Thymus (tissue), 11 donors: ENCODE measurements at regions not wholly inside any gene's neighbourhood (a gene's known extent, or its start where the extent isn't known, plus 50 kb on each side); places are given as distances from the start of the nearest gene placed in this dataset.

Experiments
- DNase-seq, 9 donors: peaks; one replicate each; pipeline ENCODE4 v3.0.0-alpha.2; 2013; ENCODE audit warnings: low spot score in 9 of 9, low read depth in 6 of 9, missing footprints in 1 of 9
- H3K27ac ChIP-seq, 2 donors: one replicate each; pipeline ENCODE4 v1.5.1; 2013; ENCODE audit warnings: control low read depth in 1 of 2, low read depth in 1 of 2, low read length in 1 of 2, mild to moderate bottlenecking in 1 of 2, moderate library complexity in 1 of 2
- H3K27me3 ChIP-seq, 2 donors: one replicate each; pipeline ENCODE4 v1.5.1; 2013; ENCODE audit warnings: low read length in 1 of 2; ENCODE audit not compliant: control insufficient read depth in 2 of 2, insufficient read depth in 1 of 2
- H3K36me3 ChIP-seq, 2 donors: one replicate each; pipeline ENCODE4 v1.5.1; 2013; ENCODE audit warnings: low read length in 1 of 2, mild to moderate bottlenecking in 1 of 2, moderate library complexity in 1 of 2; ENCODE audit not compliant: control insufficient read depth in 2 of 2, insufficient read depth in 2 of 2
- H3K4me1 ChIP-seq, 2 donors: one replicate each; pipeline ENCODE4 v1.5.1; 2013; ENCODE audit warnings: low read length in 2 of 2; ENCODE audit not compliant: control insufficient read depth in 2 of 2, insufficient read depth in 2 of 2
- H3K4me3 ChIP-seq, 2 donors: one replicate each; pipeline ENCODE4 v1.5.1; 2013; ENCODE audit warnings: low read length in 2 of 2, control low read depth in 1 of 2, mild to moderate bottlenecking in 1 of 2
- H3K9me3 ChIP-seq, 2 donors: one replicate each; pipeline ENCODE4 v1.5.1; 2013; ENCODE audit warnings: low read length in 1 of 2, mild to moderate bottlenecking in 1 of 2; ENCODE audit not compliant: control insufficient read depth in 2 of 2, insufficient read depth in 1 of 2
- WGBS: extraction: QIAGEN DNeasy Blood & Tissue Kit; methylation state at CpG from one replicate; pipeline ENCODE4 v1.1.7; 2013; 5-methylcytosine and 5-hydroxymethylcytosine counted together
- donor health status: healthy.

GRCh38 chr16:76157629-76158028, 119.6 kb upstream of the CNTNAP4 start:
- WGBS, result 85% methylated on average over 5 of the region's 5 CpGs

GRCh38 chr16:76162046-76162445, 115.2 kb upstream of the CNTNAP4 start:
- WGBS, result 88% methylated on average over 3 of the region's 3 CpGs
- Histone ChIP-seq H3K4me3 (no peak overlapping the region), H3K4me1 (no peaks in the 10 kb centered on the region), H3K36me3 (no peaks in the 10 kb centered on the region), H3K27ac (no peak overlapping the region), H3K9me3 (no peaks in the 10 kb centered on the region), H3K27me3 (no peaks in the 10 kb centered on the region)
- DNase-seq, result no peak

More at GRCh38 chr16:76157629-76158028, 119.6 kb upstream of the CNTNAP4 start:
- Histone ChIP-seq H3K27ac (no peak overlapping the region), H3K9me3 (no peaks in the 10 kb centered on the region), H3K4me1 (no peaks in the 10 kb centered on the region), H3K36me3 (no peaks in the 10 kb centered on the region), H3K4me3 (no peak overlapping the region), H3K27me3 (no peaks in the 10 kb centered on the region)
- no peak for DNase-seq

GRCh38 chr16:76164970-76165558, 112.1 kb upstream of the CNTNAP4 start:
- WGBS, result 91% methylated on average over 2 of the region's 2 CpGs

GRCh38 chr16:76175718-76176117, 101.5 kb upstream of the CNTNAP4 start:
- WGBS, result 82% methylated on average over 3 of the region's 3 CpGs
- Histone ChIP-seq H3K27me3 (no peaks in the 10 kb centered on the region), H3K4me1 (no peaks in the 10 kb centered on the region), H3K9me3 (no peaks in the 10 kb centered on the region), H3K27ac (no peak overlapping the region), H3K36me3 (no peaks in the 10 kb centered on the region), H3K4me3 (no peak overlapping the region)
- no peak for DNase-seq

More at GRCh38 chr16:76164970-76165558, 112.1 kb upstream of the CNTNAP4 start:
- DNase-seq, result no peak
- Histone ChIP-seq H3K4me3 (no peak overlapping the region), H3K4me1 (no peaks in the 10 kb centered on the region), H3K36me3 (no peaks in the 10 kb centered on the region), H3K27ac (no peak overlapping the region), H3K9me3 (peaks cover 0 to 2% of the 10 kb centered on the region in 2 donors), H3K27me3 (no peaks in the 10 kb centered on the region)

- no peak for DNase-seq
- Histone ChIP-seq H3K4me3 (no peak overlapping the region), H3K9me3 (no peaks in the 10 kb centered on the region), H3K27ac (no peak overlapping the region), H3K4me1 (no peaks in the 10 kb centered on the region), H3K27me3 (no peaks in the 10 kb centered on the region), H3K36me3 (no peaks in the 10 kb centered on the region)
- WGBS, result 52% methylated on average over 4 of the region's 4 CpGs
Observed at GRCh38 chr16:76176153-76176552, 101.0 kb upstream of the CNTNAP4 start.

- H3K36me3 ChIP-seq, result no peaks in the 10 kb centered on the region
- WGBS, result 93% methylated on average over 4 of the region's 4 CpGs
- H3K4me3 ChIP-seq, result no peak overlapping the region
- DNase-seq, result no peak
- H3K27ac ChIP-seq, result no peak overlapping the region
- H3K9me3 ChIP-seq, result no peaks in the 10 kb centered on the region
- H3K27me3 ChIP-seq, result no peaks in the 10 kb centered on the region
- H3K4me1 ChIP-seq, result no peaks in the 10 kb centered on the region
Observed at GRCh38 chr16:76176616-76177015, 100.6 kb upstream of the CNTNAP4 start.

GRCh38 chr16:76182041-76182635, 95.1 kb upstream of the CNTNAP4 start:
- Histone ChIP-seq H3K27me3 (no peaks in the 10 kb centered on the region), H3K4me1 (no peaks in the 10 kb centered on the region), H3K4me3 (no peak overlapping the region), H3K9me3 (no peaks in the 10 kb centered on the region), H3K36me3 (no peaks in the 10 kb centered on the region), H3K27ac (no peak overlapping the region)
- no peak for DNase-seq
- WGBS, result 69% methylated on average over 3 of the region's 3 CpGs

- WGBS, result 56% methylated on average over 1 of the region's 1 CpG
- no peaks in the 10 kb centered on the region for H3K27me3 ChIP-seq
- no peaks in the 10 kb centered on the region for H3K36me3 ChIP-seq
- no peak overlapping the region for H3K27ac ChIP-seq
- H3K9me3 ChIP-seq, result no peaks in the 10 kb centered on the region
- H3K4me3 ChIP-seq, result no peak overlapping the region
- H3K4me1 ChIP-seq, result no peaks in the 10 kb centered on the region
- no peak for DNase-seq
Observed at GRCh38 chr16:76183647-76184046, 93.6 kb upstream of the CNTNAP4 start.

GRCh38 chr16:76190057-76190456, 87.1 kb upstream of the CNTNAP4 start:
- 93% methylated on average over 2 of the region's 2 CpGs for WGBS
- DNase-seq, result no peak
- no peak overlapping the region for H3K27ac ChIP-seq
- no peaks in the 10 kb centered on the region for H3K4me1 ChIP-seq
- H3K9me3 ChIP-seq, result no peaks in the 10 kb centered on the region
- no peaks in the 10 kb centered on the region for H3K36me3 ChIP-seq
- no peak overlapping the region for H3K4me3 ChIP-seq
- H3K27me3 ChIP-seq, result no peaks in the 10 kb centered on the region
